Central memory CD8-positive, alpha-beta T cell (primary cell): ENCODE measurements at regions not wholly inside any gene's neighbourhood (a gene's known extent, or its start where the extent isn't known, plus 50 kb on each side); places are given as distances from the start of the nearest gene placed in this dataset.

Experiments
- ATAC-seq: fragments of 150-1000 bp; cut with Tn5 transposase; replicated peaks from 2 replicates; pipeline ENCODE4 v1.10.0; 2022; ENCODE audit warnings: mild to moderate bottlenecking, moderate FRiP score, moderate number of reproducible peaks; ENCODE audit not compliant: poor library complexity, severe bottlenecking; ENCODE audit errors: extremely low read depth
- DNase-seq, 2 donors: peaks; one replicate each; pipeline ENCODE4 v3.0.0; 2021; ENCODE audit warnings: low spot score in 2 of 2
- H3K27ac Mint-ChIP-seq: one replicate; pipeline ENCODE4 v1.8.0; 2022; ENCODE audit warnings: low read depth, mild to moderate bottlenecking, moderate library complexity, mixed read lengths
- H3K27me3 Mint-ChIP-seq: one replicate; pipeline ENCODE4 v1.8.0; 2022; ENCODE audit warnings: mixed read lengths
- H3K36me3 Mint-ChIP-seq: one replicate; pipeline ENCODE4 v1.8.0; 2022; ENCODE audit warnings: mild to moderate bottlenecking, moderate library complexity, mixed read lengths; ENCODE audit not compliant: insufficient read depth
- H3K4me1 Mint-ChIP-seq: one replicate; pipeline ENCODE4 v1.8.0; 2022; ENCODE audit warnings: mixed read lengths
- H3K4me3 Mint-ChIP-seq: one replicate; pipeline ENCODE4 v1.8.0; 2022; ENCODE audit warnings: mild to moderate bottlenecking, moderate library complexity, mixed read lengths
- H3K9me3 Mint-ChIP-seq: one replicate; pipeline ENCODE4 v1.8.0; 2022; ENCODE audit warnings: mixed read lengths

DNA sequence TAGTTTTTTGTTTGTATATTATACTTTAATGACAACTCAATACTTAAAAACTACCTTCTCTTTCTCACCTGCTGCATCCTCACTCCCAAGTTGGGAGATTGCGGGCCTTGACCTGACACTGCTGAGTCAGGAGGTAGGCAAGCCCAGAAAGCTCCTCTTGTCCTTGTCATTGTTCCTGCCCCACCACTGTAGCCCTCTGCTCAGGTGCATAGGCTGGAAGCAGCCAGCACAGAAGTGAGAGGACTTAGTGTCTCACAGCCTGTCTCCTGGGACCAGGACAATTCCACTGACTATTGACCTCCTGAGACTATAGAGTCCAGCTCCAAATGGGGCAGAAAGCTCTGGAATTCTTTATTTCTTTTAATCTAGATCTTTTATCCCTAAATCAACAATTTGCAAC is 123.5 kb upstream of the NDP start:
- Mint-ChIP-seq H3K27me3 (no peaks in the 10 kb centered on the region), H3K4me3 (no peak overlapping the region), H3K4me1 (no peaks in the 10 kb centered on the region), H3K36me3 (peaks cover 2% of the 10 kb centered on the region), H3K9me3 (no peaks in the 10 kb centered on the region), H3K27ac (no peak overlapping the region)
- DNase-seq (no peak), ATAC-seq (no peak)

DNA sequence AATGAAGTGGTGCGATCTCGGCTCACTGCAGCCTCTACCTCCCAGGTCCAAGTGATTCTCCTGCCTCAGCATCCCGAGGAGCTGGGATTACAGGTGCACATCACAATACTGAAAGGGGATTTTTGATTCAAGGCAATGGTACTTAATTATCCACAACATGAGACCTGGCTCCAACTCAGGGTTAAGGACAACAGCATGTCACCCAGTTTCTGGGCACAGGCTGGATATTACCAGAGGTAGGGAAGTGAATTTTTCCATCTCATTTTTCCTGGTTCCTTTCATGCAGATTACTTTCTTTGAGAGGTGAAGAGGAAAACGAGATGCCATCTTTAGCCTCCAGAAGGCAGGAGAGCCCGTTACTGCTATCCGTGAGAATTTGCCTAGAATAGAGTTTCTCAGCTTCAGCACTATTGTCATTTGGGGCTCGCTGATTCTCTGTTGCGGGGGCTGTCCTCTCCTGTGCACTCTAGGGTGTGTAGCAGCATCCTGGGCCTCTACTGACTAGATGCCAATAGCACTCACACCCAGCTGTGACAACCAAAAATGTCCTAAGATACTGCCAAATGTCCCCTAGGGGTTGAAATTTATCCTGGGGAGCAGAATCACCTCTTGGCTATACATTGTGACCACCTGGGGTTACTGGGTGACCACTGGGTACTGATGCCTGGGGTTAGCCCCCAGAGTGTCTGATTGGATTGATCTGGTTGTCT is 121.8 kb upstream of the NDP start:
- no peaks in the 10 kb centered on the region for H3K9me3 Mint-ChIP-seq
- no peaks in the 10 kb centered on the region for H3K27me3 Mint-ChIP-seq
- DNase-seq (no peak), ATAC-seq (no peak)
- H3K4me1 Mint-ChIP-seq = no peaks in the 10 kb centered on the region
- no peak overlapping the region for H3K4me3 Mint-ChIP-seq
- no peak overlapping the region for H3K27ac Mint-ChIP-seq
- peaks cover 2% of the 10 kb centered on the region for H3K36me3 Mint-ChIP-seq

DNA sequence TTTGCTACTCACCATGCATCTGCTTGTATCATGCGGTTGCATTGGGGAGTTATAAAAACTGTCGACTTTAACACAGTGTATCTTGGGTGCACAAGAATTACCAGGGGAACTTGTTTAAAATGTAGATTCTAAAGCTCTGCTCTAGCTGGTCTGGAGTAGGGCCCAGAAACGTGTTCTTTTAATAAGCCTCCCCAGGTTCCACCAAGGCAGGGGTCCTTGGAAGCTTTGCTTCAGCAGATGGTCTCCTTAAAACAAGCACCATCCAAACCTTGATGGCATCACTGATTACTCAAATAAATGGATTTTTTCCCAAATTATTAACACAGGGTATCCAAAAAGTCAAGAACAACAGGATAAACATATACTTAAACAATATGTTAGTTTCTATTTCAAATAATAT is 120.2 kb upstream of the NDP start:
- DNase-seq (no peak), ATAC-seq (no peak)
- no peaks in the 10 kb centered on the region for H3K4me1 Mint-ChIP-seq
- no peaks in the 10 kb centered on the region for H3K9me3 Mint-ChIP-seq
- H3K27me3 Mint-ChIP-seq = no peaks in the 10 kb centered on the region
- H3K27ac Mint-ChIP-seq = no peak overlapping the region
- H3K36me3 Mint-ChIP-seq = peaks cover 2% of the 10 kb centered on the region
- no peak overlapping the region for H3K4me3 Mint-ChIP-seq

DNA sequence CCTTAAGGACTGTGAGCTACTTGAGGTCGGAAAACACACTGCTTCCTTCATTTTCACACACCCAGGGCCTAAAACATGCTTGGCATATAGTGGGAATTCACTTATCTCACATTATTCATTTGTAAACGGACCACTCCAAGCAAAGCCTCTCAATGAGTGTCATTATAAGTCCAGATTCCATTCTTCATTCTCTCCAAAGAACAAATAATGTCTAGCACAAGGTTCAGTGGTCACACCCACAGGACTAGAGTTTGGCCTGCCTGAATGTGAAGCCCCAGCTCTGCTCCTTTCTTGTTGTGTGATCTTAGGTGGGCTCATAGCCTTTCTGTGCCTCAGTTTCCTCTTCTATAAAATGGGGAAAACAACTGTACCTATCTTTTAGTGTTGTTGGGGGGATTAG is 119.6 kb upstream of the NDP start:
- Mint-ChIP-seq H3K9me3 (no peaks in the 10 kb centered on the region), H3K27ac (no peak overlapping the region), H3K36me3 (peaks cover 2% of the 10 kb centered on the region), H3K27me3 (no peaks in the 10 kb centered on the region), H3K4me3 (no peak overlapping the region), H3K4me1 (no peaks in the 10 kb centered on the region)
- DNase-seq (no peak), ATAC-seq (no peak)

DNA sequence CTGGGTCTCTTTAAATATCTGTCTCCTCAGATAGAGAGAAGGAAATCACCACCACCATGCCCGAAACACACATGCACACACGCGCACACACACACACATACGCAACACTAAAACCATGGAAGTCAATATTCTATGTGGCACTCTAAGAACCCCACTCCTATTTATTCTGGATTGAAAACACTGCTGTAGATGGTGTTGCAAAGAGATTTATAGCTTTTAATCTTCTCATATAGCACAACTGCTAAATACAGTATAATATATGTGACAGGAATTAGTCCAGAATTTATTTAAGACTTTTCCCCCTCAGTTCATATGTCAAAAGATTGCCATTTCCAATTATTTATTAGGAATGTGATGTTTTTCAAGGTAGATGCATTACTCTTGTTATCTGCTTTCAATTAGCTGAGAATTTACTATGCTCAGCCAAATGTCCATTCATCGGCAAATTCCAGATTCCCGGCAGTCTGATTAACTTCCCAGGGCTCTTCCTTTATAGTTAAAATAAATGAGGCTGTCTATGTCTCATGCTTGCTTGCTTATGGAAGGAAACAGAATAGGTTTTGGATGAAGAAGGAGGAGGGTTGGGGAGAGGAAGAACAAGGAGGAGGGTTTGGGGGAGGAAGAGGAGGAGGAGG is 115.4 kb upstream of the NDP start:
- no peak for DNase-seq
- no peak overlapping the region for H3K4me3 Mint-ChIP-seq
- peaks cover 2% of the 10 kb centered on the region for H3K36me3 Mint-ChIP-seq
- no peak overlapping the region for H3K27ac Mint-ChIP-seq
- no peaks in the 10 kb centered on the region for H3K4me1 Mint-ChIP-seq
- ATAC-seq = no peak
- no peaks in the 10 kb centered on the region for H3K27me3 Mint-ChIP-seq
- no peaks in the 10 kb centered on the region for H3K9me3 Mint-ChIP-seq

DNA sequence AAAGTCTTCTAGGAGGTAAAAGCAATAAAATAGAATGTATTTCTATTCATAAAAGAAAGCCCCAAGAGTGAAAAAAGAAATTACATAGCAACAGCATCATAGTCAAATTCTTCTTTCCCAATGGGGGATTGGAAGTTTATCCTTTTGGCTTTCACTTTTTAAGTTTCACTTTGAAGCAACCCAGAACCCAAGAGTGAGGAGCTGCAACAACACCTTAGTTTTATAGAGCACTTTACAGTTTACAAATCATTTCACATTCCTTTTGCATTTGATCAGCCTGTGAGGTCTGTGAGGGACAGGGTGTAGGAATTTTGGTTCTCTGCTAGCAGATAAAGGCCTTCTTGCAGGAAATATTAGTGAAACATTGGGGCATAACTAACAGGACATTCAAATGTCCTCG is 112.0 kb upstream of the NDP start:
- no peaks in the 10 kb centered on the region for H3K9me3 Mint-ChIP-seq
- no peak overlapping the region for H3K27ac Mint-ChIP-seq
- H3K4me1 Mint-ChIP-seq = no peaks in the 10 kb centered on the region
- ATAC-seq = no peak
- no peaks in the 10 kb centered on the region for H3K27me3 Mint-ChIP-seq
- no peak overlapping the region for H3K4me3 Mint-ChIP-seq
- DNase-seq = no peak
- no peaks in the 10 kb centered on the region for H3K36me3 Mint-ChIP-seq

DNA sequence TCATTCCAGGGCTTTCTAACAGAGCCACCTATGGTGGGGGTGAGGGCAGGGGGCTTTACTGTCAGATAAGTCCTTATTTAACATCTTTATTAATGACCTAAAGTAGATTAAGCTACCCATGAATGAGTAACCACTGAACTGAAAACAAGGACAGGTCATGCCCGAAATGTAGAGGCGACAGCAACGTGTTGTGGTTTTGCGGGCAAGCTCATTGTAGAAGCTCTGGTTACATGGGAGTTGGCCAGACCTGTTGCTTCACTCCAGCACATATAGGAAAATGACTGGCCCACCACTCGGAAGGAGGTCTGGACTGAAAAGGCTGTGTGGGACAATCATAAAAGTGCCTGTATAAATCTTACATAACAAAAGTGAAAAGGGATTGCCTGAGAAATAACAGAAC is 109.6 kb upstream of the NDP start:
- ATAC-seq (no peak), DNase-seq (no peak)
- H3K4me3 Mint-ChIP-seq = no peak overlapping the region
- no peaks in the 10 kb centered on the region for H3K36me3 Mint-ChIP-seq
- no peaks in the 10 kb centered on the region for H3K9me3 Mint-ChIP-seq
- H3K27me3 Mint-ChIP-seq = peaks cover under 1% of the 10 kb centered on the region
- H3K27ac Mint-ChIP-seq = no peak overlapping the region
- H3K4me1 Mint-ChIP-seq = no peaks in the 10 kb centered on the region

DNA sequence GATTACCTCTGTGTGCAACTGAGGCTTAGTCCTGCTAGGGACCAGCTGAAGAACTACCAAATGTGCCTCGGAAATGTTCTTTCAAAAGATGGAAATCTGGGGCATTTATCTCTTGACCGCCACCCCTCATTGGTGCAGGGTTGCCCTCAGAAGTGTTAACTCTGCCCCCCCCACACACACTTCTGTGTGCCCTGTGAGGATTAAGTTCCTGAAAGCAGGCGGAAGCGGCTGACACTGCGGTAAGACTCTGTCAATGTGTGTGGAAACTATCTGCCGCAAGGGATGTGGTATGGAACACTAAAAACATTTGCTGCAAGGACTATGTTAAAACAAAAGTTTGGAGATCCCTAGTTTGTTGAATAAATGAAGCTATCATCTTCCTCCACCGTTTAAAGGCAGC is 106.9 kb upstream of the NDP start:
- H3K27me3 Mint-ChIP-seq = peaks cover 8% of the 10 kb centered on the region
- no peaks in the 10 kb centered on the region for H3K4me1 Mint-ChIP-seq
- H3K9me3 Mint-ChIP-seq = no peaks in the 10 kb centered on the region
- H3K27ac Mint-ChIP-seq = no peak overlapping the region
- H3K36me3 Mint-ChIP-seq = no peaks in the 10 kb centered on the region
- H3K4me3 Mint-ChIP-seq = no peak overlapping the region
- DNase-seq (no peak), ATAC-seq (no peak)

DNA sequence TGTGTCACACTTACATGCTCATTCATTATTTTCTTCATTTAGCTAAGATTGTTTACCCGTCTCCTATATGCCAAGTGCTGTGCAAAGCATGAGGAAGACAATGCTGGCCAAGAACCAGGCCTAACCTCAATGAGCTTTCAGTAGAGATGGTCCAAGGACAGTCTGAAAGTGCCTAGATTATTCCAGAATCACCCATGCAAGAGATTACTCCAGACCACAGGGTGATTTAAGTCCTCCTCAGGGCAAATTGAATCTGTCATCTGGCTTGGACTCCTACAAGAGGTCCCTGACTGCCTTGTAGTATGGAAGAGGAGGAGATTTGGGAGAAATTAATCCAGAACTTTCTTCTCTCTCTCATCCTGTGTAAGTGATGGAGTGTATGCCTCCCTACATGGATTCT is 99.4 kb upstream of the NDP start:
- peaks cover 5% of the 10 kb centered on the region for H3K27me3 Mint-ChIP-seq
- H3K36me3 Mint-ChIP-seq = no peaks in the 10 kb centered on the region
- H3K4me1 Mint-ChIP-seq = no peaks in the 10 kb centered on the region
- H3K4me3 Mint-ChIP-seq = no peak overlapping the region
- H3K9me3 Mint-ChIP-seq = no peaks in the 10 kb centered on the region
- DNase-seq (no peak), ATAC-seq (no peak)
- H3K27ac Mint-ChIP-seq = no peak overlapping the region

DNA sequence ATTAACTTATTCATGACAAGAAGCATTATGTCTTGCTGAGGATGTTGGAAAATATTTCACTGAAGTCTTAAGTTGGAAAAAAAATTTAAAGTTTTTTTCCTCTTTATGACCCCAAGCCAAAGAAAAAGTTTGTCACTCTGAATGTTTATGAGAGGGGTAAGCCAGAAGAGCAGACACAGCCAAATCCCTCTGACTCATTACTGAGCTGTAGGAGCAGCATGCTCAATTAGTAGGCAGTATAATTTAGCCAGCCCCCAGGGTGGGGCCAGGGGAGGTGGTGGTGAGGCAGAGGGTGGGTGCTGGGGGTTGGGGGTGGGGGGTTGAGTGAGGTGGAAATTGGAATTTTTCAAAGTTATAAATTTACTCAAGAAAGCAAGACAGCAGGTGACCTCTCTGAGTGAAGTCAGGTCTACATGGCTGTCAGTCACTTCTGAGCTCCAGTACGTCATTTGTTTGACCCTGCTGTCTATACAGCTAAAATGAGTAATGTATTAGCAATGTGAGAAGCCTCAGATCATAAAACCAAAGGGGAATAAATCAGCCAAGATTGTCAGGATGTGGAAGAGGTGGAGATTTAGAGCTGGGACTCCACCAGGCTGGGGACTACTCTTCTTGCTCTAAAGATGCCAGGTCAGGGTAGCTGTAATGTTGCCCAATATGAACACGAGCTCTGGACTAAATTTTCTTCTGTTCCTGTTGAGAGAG is 98.8 kb upstream of the NDP start:
- Mint-ChIP-seq H3K9me3 (no peaks in the 10 kb centered on the region), H3K27me3 (no peaks in the 10 kb centered on the region), H3K27ac (no peak overlapping the region), H3K36me3 (no peaks in the 10 kb centered on the region), H3K4me3 (no peak overlapping the region), H3K4me1 (no peaks in the 10 kb centered on the region)
- ATAC-seq (no peak), DNase-seq (no peak)

DNA sequence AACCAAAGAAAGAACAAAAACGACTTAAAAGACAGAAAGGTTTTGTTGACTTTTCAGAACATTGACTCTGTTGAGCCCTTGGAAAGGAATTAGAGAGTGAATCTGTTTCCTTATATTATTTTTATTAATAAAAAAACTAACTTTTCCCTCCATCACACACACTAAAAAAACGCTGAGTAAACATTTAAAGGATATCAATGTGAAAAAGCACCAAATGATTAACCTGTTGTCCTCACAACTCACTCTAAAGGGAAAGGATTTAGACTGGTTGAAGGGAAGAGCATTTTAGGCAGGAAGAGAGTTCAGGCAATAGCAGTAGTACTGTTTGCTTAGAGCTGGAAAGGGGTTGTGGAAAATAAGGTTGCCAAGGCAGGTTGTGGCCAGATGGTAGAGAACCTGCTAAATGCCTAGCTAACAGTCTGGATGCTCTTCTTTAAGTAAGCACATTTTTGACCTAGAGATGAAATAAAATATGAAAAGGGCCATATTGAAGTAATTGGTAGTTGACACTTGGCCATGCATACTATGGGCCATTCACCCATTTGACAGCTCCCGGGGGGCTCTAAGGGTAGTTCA is 98.0 kb upstream of the NDP start:
- no peaks in the 10 kb centered on the region for H3K27me3 Mint-ChIP-seq
- ATAC-seq (no peak), DNase-seq (no peak)
- no peaks in the 10 kb centered on the region for H3K36me3 Mint-ChIP-seq
- H3K4me3 Mint-ChIP-seq = no peak overlapping the region
- H3K9me3 Mint-ChIP-seq = no peaks in the 10 kb centered on the region
- no peak overlapping the region for H3K27ac Mint-ChIP-seq
- no peaks in the 10 kb centered on the region for H3K4me1 Mint-ChIP-seq

DNA sequence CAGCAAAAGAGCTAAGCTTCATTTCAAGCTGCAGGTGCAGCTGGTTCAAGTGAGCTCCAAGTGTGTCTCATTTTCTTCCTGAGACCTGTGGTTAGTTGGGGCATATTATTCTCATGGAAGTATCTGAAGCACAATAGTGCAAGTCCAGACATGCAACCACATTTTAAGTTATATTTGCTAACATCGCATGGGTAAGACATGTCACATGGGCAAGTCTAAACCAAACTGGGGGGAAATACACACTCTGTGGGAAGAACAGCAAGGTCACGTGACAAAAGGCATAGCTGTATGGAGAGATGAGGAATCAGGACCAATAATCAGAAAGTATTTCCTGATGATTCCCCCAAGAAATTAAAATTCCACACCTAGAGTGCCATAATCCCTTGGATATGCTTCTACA is 94.9 kb upstream of the NDP start:
- Mint-ChIP-seq H3K27ac (no peak overlapping the region), H3K27me3 (no peaks in the 10 kb centered on the region)

DNA sequence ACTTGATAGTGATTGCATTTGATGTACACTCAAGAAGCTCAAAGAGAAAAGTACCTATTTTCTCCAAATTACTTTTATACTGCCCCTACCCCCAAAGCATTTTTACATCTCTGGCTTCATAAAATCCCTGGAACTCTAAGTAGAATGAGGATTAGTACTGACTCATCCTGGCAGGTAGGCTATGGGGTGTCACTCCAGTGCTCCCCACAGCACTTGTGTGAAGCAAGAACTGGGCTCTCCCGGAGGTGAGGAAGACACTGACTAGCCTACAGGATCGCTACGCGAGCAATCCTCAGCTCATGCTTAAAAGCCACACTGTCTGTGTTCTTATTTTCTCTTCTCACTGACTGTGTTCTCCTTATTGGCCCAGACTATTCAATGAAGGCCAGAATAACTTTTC is 90.4 kb upstream of the NDP start:
- H3K27me3 Mint-ChIP-seq = no peaks in the 10 kb centered on the region
- H3K27ac Mint-ChIP-seq = no peak overlapping the region
- ATAC-seq (no peak), DNase-seq (no peak)
- H3K36me3 Mint-ChIP-seq = no peaks in the 10 kb centered on the region
- no peaks in the 10 kb centered on the region for H3K9me3 Mint-ChIP-seq
- H3K4me1 Mint-ChIP-seq = no peaks in the 10 kb centered on the region
- H3K4me3 Mint-ChIP-seq = no peak overlapping the region

More for the DNA sequence above, 94.9 kb upstream of the NDP start:
- Mint-ChIP-seq H3K36me3 (no peaks in the 10 kb centered on the region), H3K4me3 (no peak overlapping the region), H3K4me1 (no peaks in the 10 kb centered on the region), H3K9me3 (no peaks in the 10 kb centered on the region)
- ATAC-seq (no peak), DNase-seq (no peak)
